Ishikawa (cell line): ENCODE measurements at regions not wholly inside any gene's neighbourhood (a gene's known extent, or its start where the extent isn't known, plus 50 kb on each side); places are given as distances from the start of the nearest gene placed in this dataset.

ENCODE experiments used
- CEBPB ChIP-seq: IDR thresholded peaks from 2 replicates; pipeline ENCODE4 v1.6.1; 2012
- CREB1 ChIP-seq: IDR thresholded peaks from 2 replicates; pipeline ENCODE4 v1.6.1; 2012; ENCODE audit warnings: low read depth
- EGR1 ChIP-seq: IDR thresholded peaks from 2 replicates; pipeline ENCODE4 v1.6.1; 2012
- EP300 ChIP-seq: IDR thresholded peaks from 2 replicates; pipeline ENCODE4 v1.6.1; 2012; ENCODE audit warnings: borderline replicate concordance
- FOXM1 ChIP-seq: IDR thresholded peaks from 2 replicates; pipeline ENCODE4 v1.6.1; 2012; ENCODE audit warnings: low read depth, borderline replicate concordance
- MAX ChIP-seq: IDR thresholded peaks from 2 replicates; pipeline ENCODE4 v1.6.1; 2012
- NFIC ChIP-seq: IDR thresholded peaks from 2 replicates; pipeline ENCODE4 v1.6.1; 2012
- RAD21 ChIP-seq: IDR thresholded peaks from 2 replicates; pipeline ENCODE4 v1.6.1; 2012; ENCODE audit warnings: low read depth
- REST ChIP-seq: IDR thresholded peaks from 2 replicates; pipeline ENCODE4 v1.6.1; 2012; ENCODE audit warnings: low read depth, mild to moderate bottlenecking
- TAF1 ChIP-seq: IDR thresholded peaks from 2 replicates; pipeline ENCODE4 v1.6.1; 2012; ENCODE audit warnings: low read depth, mild to moderate bottlenecking
- TCF12 ChIP-seq: IDR thresholded peaks from 2 replicates; pipeline ENCODE4 v1.6.1; 2012; ENCODE audit warnings: low read depth
- TEAD4 ChIP-seq: IDR thresholded peaks from 2 replicates; pipeline ENCODE4 v1.6.1; 2012
- USF1 ChIP-seq: IDR thresholded peaks from 2 replicates; pipeline ENCODE4 v1.6.1; 2012
- YY1 ChIP-seq: IDR thresholded peaks from 2 replicates; pipeline ENCODE4 v1.6.1; 2012; ENCODE audit warnings: low read depth
- ZBTB7A ChIP-seq: IDR thresholded peaks from 2 replicates; pipeline ENCODE4 v1.6.1; 2012; ENCODE audit warnings: low read depth

- TF ChIP-seq TAF1: no peak
- no peak for TF ChIP-seq YY1
- no peak for TF ChIP-seq ZBTB7A
- TF ChIP-seq NFIC: no peak
Measured at GRCh38 chr5:166618526-166618925, 1672.9 kb upstream of the WWC1 start.

- TF ChIP-seq NFIC (no peak), TAF1 (no peak), ZBTB7A (no peak), FOXM1 (no peak), CEBPB (no peak), TEAD4 (no peak), REST (no peak), RAD21 (no peak), USF1 (no peak), CREB1 (no peak), MAX (no peak), TCF12 (no peak)
Measured at GRCh38 chr5:166624573-166624972, 1666.9 kb upstream of the WWC1 start.

- no peak for TF ChIP-seq YY1
- TF ChIP-seq ZBTB7A: no peak
- no peak for TF ChIP-seq TCF12
- no peak for TF ChIP-seq FOXM1
Measured at GRCh38 chr5:166625210-166625865, 1666.1 kb upstream of the WWC1 start.

- TF ChIP-seq CEBPB (no peak), TAF1 (no peak), REST (no peak), RAD21 (no peak), ZBTB7A (no peak), MAX (no peak), FOXM1 (no peak), NFIC (no peak), TCF12 (no peak), EP300 (no peak), TEAD4 (no peak), YY1 (no peak), EGR1 (no peak), CREB1 (no peak), USF1 (no peak)
Measured at GRCh38 chr5:166637295-166637694, 1654.2 kb upstream of the WWC1 start.

GRCh38 chr5:166639151-166639550 lies 1652.3 kb upstream of the WWC1 start:
- TF ChIP-seq MAX: no peak
- TF ChIP-seq TEAD4: no peak
- TF ChIP-seq EP300: no peak
- TF ChIP-seq TAF1: no peak
- TF ChIP-seq RAD21: no peak
- no peak for TF ChIP-seq FOXM1
- no peak for TF ChIP-seq CEBPB
- no peak for TF ChIP-seq EGR1
- no peak for TF ChIP-seq USF1
- TF ChIP-seq ZBTB7A: no peak
- TF ChIP-seq CREB1: no peak
- no peak for TF ChIP-seq TCF12
- TF ChIP-seq REST: no peak
- TF ChIP-seq NFIC: no peak
- TF ChIP-seq YY1: no peak
